ENCODE measurements at regions not wholly inside any gene's neighbourhood (a gene's known extent, or its start where the extent isn't known, plus 50 kb on each side); places are given as distances from the start of the nearest gene placed in this dataset.
A peak's percentile ranks its signal among the peaks of the same experiment; 100 is the strongest.

GRCh38 chr4:177902386-177902785 lies 460.1 kb upstream of the AGA start:
- 48 to 58% methylated on average over 1 of the region's 1 CpG for WGBS, 2 donors
- H3K36me3 ChIP-seq (replicated peaks in 1 of 2; ENCODE audit: insufficient read depth in 1 of 2, low read depth in 2 of 2), result no peaks in the 10 kb centered on the region
- no peak overlapping the region for H3K4me3 ChIP-seq
- H3K27me3 ChIP-seq, result no peaks in the 10 kb centered on the region
- no peak for ATAC-seq
- H3K9me3 ChIP-seq, result no peaks in the 10 kb centered on the region
- no peaks in the 10 kb centered on the region for H3K4me1 ChIP-seq
- no peak overlapping the region for H3K27ac ChIP-seq
- intact Hi-C loops (cut with DNase I), result no loop called here
- TF ChIP-seq POLR2A (IDR thresholded peaks at IDR 0.05), result no peak
- TF ChIP-seq CTCF (IDR thresholded peaks at IDR 0.05), result no peak
- DNase-seq, result no peak

- H3K36me3 ChIP-seq (replicated peaks in 1 of 2; ENCODE audit: insufficient read depth in 1 of 2, low read depth in 2 of 2), result no peaks in the 10 kb centered on the region
- no peaks in the 10 kb centered on the region for H3K27me3 ChIP-seq
- DNase-seq, result no peak
- no peak overlapping the region for H3K27ac ChIP-seq
- peak; percentile 40 for ATAC-seq
- H3K9me3 ChIP-seq, result no peaks in the 10 kb centered on the region
- WGBS, 2 donors, result 17 to 18% methylated on average over 11 of the region's 11 CpGs
- TF ChIP-seq POLR2A (IDR thresholded peaks at IDR 0.05), result no peak
- no peak for TF ChIP-seq CTCF (IDR thresholded peaks at IDR 0.05)
- H3K4me3 ChIP-seq, result no peak overlapping the region
- H3K4me1 ChIP-seq, result peaks cover 6% of the 10 kb centered on the region
- intact Hi-C loops (cut with DNase I), result no loop called here
Observed at GRCh38 chr4:177907736-177908424, 465.6 kb upstream of the AGA start.

- DNase-seq, result no peak
- WGBS, 2 donors, result 53 to 64% methylated on average over 1 of the region's 1 CpG
- no peak for ATAC-seq
- Histone ChIP-seq H3K36me3 (replicated peaks in 1 of 2; ENCODE audit: insufficient read depth in 1 of 2, low read depth in 2 of 2) (no peaks in the 10 kb centered on the region), H3K27me3 (no peaks in the 10 kb centered on the region), H3K9me3 (no peaks in the 10 kb centered on the region), H3K4me3 (no peak overlapping the region), H3K4me1 (no peaks in the 10 kb centered on the region), H3K27ac (no peak overlapping the region)
- intact Hi-C loops (cut with DNase I), result no loop called here
- no peak for TF ChIP-seq CTCF (IDR thresholded peaks at IDR 0.05)
- TF ChIP-seq POLR2A (IDR thresholded peaks at IDR 0.05), result no peak
Observed at GRCh38 chr4:177921715-177922114, 479.5 kb upstream of the AGA start.

GRCh38 chr4:177923888-177924287 lies 481.7 kb upstream of the AGA start:
- Histone ChIP-seq H3K36me3 (replicated peaks in 1 of 2; ENCODE audit: insufficient read depth in 1 of 2, low read depth in 2 of 2) (no peaks in the 10 kb centered on the region), H3K4me3 (no peak overlapping the region), H3K27me3 (no peaks in the 10 kb centered on the region), H3K9me3 (no peaks in the 10 kb centered on the region), H3K4me1 (no peaks in the 10 kb centered on the region), H3K27ac (no peak overlapping the region)
- no peak for TF ChIP-seq POLR2A (IDR thresholded peaks at IDR 0.05)
- TF ChIP-seq CTCF (IDR thresholded peaks at IDR 0.05), result no peak
- intact Hi-C loops (cut with DNase I), result no loop called here
- ATAC-seq, result no peak
- DNase-seq, result no peak

- H3K27ac ChIP-seq, result no peak overlapping the region
- H3K9me3 ChIP-seq, result no peaks in the 10 kb centered on the region
- no peaks in the 10 kb centered on the region for H3K36me3 ChIP-seq (replicated peaks in 1 of 2; ENCODE audit: insufficient read depth in 1 of 2, low read depth in 2 of 2)
- no peak overlapping the region for H3K4me3 ChIP-seq
- H3K27me3 ChIP-seq, result no peaks in the 10 kb centered on the region
- 32 to 39% methylated on average over 5 of the region's 5 CpGs for WGBS, 2 donors
- peaks cover 6% of the 10 kb centered on the region for H3K4me1 ChIP-seq
- TF ChIP-seq CTCF (IDR thresholded peaks at IDR 0.05) (no peak), POLR2A (IDR thresholded peaks at IDR 0.05) (no peak)
- peak in 2 of 4 donors; percentile 3 to 7 for DNase-seq
- intact Hi-C loops (cut with DNase I), result no loop called here
- ATAC-seq, result peak; percentile 18
Observed at GRCh38 chr4:177937041-177937440, 494.8 kb upstream of the AGA start.
